ENCODE measurements at regions not wholly inside any gene's neighbourhood (a gene's known extent, or its start where the extent isn't known, plus 50 kb on each side); places are given as distances from the start of the nearest gene placed in this dataset.

DNA sequence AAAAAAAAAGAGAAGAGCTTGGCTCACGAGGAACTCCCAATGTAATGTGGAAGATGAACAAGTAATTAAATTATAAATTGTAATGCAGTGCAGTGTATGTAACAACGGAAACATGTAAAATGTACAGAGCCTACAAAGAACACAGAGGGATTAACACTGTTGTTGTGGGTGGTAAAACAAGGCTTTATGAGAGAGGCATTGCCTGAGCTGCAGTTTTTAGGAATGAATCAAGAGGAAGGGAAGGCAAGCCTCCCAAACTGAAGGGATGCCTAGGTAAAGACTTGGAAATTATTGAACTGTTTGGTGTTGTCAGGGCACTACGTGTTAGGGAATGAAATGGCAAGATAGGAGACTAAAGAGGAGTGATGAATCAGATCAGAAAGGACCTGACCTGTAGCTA, 213.7 kb downstream of the HTR7 start:
- WGBS (ENCODE audit: missing lambda C conversion rate) = 8% methylated on average over 3 of the region's 3 CpGs

DNA sequence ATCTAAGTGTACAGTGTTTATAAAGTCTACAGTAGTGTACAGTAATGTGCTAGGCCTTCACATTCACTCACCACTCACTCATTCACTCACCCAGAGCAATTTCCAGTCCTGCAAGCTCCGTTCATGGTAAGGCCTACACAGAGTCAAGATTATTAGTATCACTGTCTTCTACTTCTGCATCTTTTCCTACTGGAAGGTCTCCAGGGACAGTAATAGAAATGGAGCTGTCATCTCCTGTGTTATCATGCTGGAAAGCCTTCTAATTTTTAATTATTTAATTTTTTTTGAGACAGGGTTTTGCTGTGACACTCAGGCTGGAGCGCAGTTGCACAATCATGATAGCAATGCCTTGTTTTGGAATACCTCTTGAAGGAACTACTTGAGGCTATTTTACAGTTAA, 207.0 kb downstream of the HTR7 start:
- Histone ChIP-seq H3K4me3 (no peak overlapping the region), H3K9me3 (no peaks in the 10 kb centered on the region), H3K4me1 (no peaks in the 10 kb centered on the region), H3K27ac (no peak overlapping the region), H3K4me2 (no peak overlapping the region)
- ChIA-PET CTCF (interaction anchor here (1.9 kb wide), 1 partner anchor 20 kb away, joined by 4 read pairs; no protein-coding TSS in a partner anchor), POLR2A (no interaction called here)
- ATAC-seq = no peak
- TF ChIP-seq KDM5A (IDR thresholded peaks at IDR 0.05) (no peak), PHF8 (IDR thresholded peaks at IDR 0.05; ENCODE audit: borderline replicate concordance, low read depth) (no peak), MYC (IDR thresholded peaks at IDR 0.05; ENCODE audit: borderline replicate concordance, low read length) (no peak), MAFK (IDR thresholded peaks at IDR 0.05; ENCODE audit: partially characterized antibody) (no peak), HOXB13 (CRISPR knock-in tag; IDR thresholded peaks at IDR 0.05; ENCODE audit: low read depth) (no peak), CHD4 (IDR thresholded peaks at IDR 0.05; ENCODE audit: borderline replicate concordance) (no peak), RCOR1 (IDR thresholded peaks at IDR 0.05; ENCODE audit: low read depth, low read length) (no peak), JUN (IDR thresholded peaks at IDR 0.05) (no peak), JUNB (IDR thresholded peaks at IDR 0.05) (no peak), ZNF302 (CRISPR knock-in tag; IDR thresholded peaks at IDR 0.05) (no peak), NPAS2 (CRISPR knock-in tag; IDR thresholded peaks at IDR 0.05; ENCODE audit: borderline replicate concordance) (no peak), CBX8 (IDR thresholded peaks at IDR 0.05) (no peak), ESRRA (IDR thresholded peaks at IDR 0.05; ENCODE audit: borderline replicate concordance, low read length) (no peak), HOXA7 (CRISPR knock-in tag; IDR thresholded peaks at IDR 0.05) (no peak)
- TF ChIP-seq, protein P1, sequence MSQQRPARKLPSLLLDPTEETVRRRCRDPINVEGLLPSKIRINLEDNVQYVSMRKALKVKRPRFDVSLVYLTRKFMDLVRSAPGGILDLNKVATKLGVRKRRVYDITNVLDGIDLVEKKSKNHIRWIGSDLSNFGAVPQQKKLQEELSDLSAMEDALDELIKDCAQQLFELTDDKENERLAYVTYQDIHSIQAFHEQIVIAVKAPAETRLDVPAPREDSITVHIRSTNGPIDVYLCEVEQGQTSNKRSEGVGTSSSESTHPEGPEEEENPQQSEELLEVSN (IDR thresholded peaks at IDR 0.05; ENCODE audit: borderline replicate concordance, low read depth) = no peak
- TF ChIP-seq, protein P2, sequence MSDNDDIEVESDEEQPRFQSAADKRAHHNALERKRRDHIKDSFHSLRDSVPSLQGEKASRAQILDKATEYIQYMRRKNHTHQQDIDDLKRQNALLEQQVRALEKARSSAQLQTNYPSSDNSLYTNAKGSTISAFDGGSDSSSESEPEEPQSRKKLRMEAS (IDR thresholded peaks at IDR 0.05) = no peak
- TF ChIP-seq, protein P3, sequence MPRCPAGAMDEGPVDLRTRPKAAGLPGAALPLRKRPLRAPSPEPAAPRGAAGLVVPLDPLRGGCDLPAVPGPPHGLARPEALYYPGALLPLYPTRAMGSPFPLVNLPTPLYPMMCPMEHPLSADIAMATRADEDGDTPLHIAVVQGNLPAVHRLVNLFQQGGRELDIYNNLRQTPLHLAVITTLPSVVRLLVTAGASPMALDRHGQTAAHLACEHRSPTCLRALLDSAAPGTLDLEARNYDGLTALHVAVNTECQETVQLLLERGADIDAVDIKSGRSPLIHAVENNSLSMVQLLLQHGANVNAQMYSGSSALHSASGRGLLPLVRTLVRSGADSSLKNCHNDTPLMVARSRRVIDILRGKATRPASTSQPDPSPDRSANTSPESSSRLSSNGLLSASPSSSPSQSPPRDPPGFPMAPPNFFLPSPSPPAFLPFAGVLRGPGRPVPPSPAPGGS (IDR thresholded peaks at IDR 0.05) = no peak
- FAIRE-seq = no peak
- no peak for DNase-seq (ENCODE audit: low read depth in 1 of 2, low spot score in 1 of 2)
- WGBS (ENCODE audit: missing lambda C conversion rate) = 8% methylated on average over 2 of the region's 2 CpGs

More for the DNA sequence above, 213.7 kb downstream of the HTR7 start:
- no peak overlapping the region for H3K4me2 ChIP-seq
- ATAC-seq (no peak), FAIRE-seq (no peak), DNase-seq (ENCODE audit: low read depth in 1 of 2, low spot score in 1 of 2) (no peak)
- no peak for TF ChIP-seq TFCP2L1 (CRISPR knock-in tag; IDR thresholded peaks at IDR 0.05)
- no peak for TF ChIP-seq BHLHE40 (IDR thresholded peaks at IDR 0.05; ENCODE audit: low read depth, low read length)
- no peak for TF ChIP-seq ESRRA (IDR thresholded peaks at IDR 0.05; ENCODE audit: borderline replicate concordance, low read length)
- no peak for TF ChIP-seq SREBF2 (IDR thresholded peaks at IDR 0.05)
- TF ChIP-seq, protein P3 (IDR thresholded peaks at IDR 0.05) = no peak
- no peak for TF ChIP-seq NFE2L2 (conservative IDR thresholded peaks at IDR 0.05; ENCODE audit: low read length)
- no peak for TF ChIP-seq CBX2 (IDR thresholded peaks at IDR 0.05; ENCODE audit: borderline replicate concordance, low read depth)
- no peak for TF ChIP-seq KDM5A (IDR thresholded peaks at IDR 0.05)
- TF ChIP-seq, protein P2 (IDR thresholded peaks at IDR 0.05) = no peak
- no peak for TF ChIP-seq EHMT2 (IDR thresholded peaks at IDR 0.05; ENCODE audit: low read depth)
- no peak for TF ChIP-seq CEBPB (IDR thresholded peaks at IDR 0.05)
- no peak for TF ChIP-seq KDM1A (IDR thresholded peaks at IDR 0.05; ENCODE audit: low read depth)
- TF ChIP-seq RNF2 (IDR thresholded peaks at IDR 0.05; ENCODE audit: borderline replicate concordance, low read depth) = no peak
- TF ChIP-seq CBX8 (IDR thresholded peaks at IDR 0.05) = no peak
- no peak for TF ChIP-seq RCOR1 (IDR thresholded peaks at IDR 0.05; ENCODE audit: low read depth, low read length)
- TF ChIP-seq SMC3 (IDR thresholded peaks at IDR 0.05) = no peak
- TF ChIP-seq JUNB (IDR thresholded peaks at IDR 0.05) = no peak
- no peak for TF ChIP-seq RFX5 (IDR thresholded peaks at IDR 0.05)
- TF ChIP-seq RARB (CRISPR knock-in tag; IDR thresholded peaks at IDR 0.05) = no peak
- no peaks in the 10 kb centered on the region for H3K9me3 ChIP-seq
- no peaks in the 10 kb centered on the region for H3K4me1 ChIP-seq
- ChIA-PET CTCF (no interaction called here), POLR2A (no interaction called here)
- H3K27ac ChIP-seq = no peak overlapping the region
- H3K4me3 ChIP-seq = no peak overlapping the region
